Body of pancreas (tissue), 4 donors: ENCODE measurements at regions not wholly inside any gene's neighbourhood (a gene's known extent, or its start where the extent isn't known, plus 50 kb on each side); places are given as distances from the start of the nearest gene placed in this dataset.

ENCODE experiments used
- ATAC-seq: fragments of 150-250 bp; one replicate; pipeline ENCODE4 v1.9.1; 2016
- DNase-seq, 4 donors: peaks; one replicate each; pipeline ENCODE4 v3.0.0-alpha.2; 2019
- H3K27ac ChIP-seq, 4 donors: fragments of 200-600 bp; sonication (generic); 1 replicate in 3 of 4; 2 replicates in 1 of 4; pipeline versions ENCODE4 v1.5.1 to v1.6.1; 2016 to 2019; ENCODE audit warnings: mild to moderate bottlenecking in 1 of 4, mixed read lengths in 1 of 4, moderate library complexity in 1 of 4
- H3K27me3 ChIP-seq, 2 donors: fragments of 200-600 bp; sonication (generic); one replicate each; pipeline ENCODE4 v1.6.0; 2016; ENCODE audit warnings: mild to moderate bottlenecking in 1 of 2
- H3K36me3 ChIP-seq, 2 donors: fragments of 200-600 bp; sonication (generic); replicated peaks in 1 of 2; 2 replicates each; pipeline ENCODE4 v1.5.1; 2016; ENCODE audit warnings: low read depth in 2 of 2; ENCODE audit not compliant: insufficient read depth in 1 of 2
- H3K4me1 ChIP-seq: fragments of 200-600 bp; sonication (generic); one replicate; pipeline ENCODE4 v1.6.0; 2016
- H3K4me3 ChIP-seq, 2 donors: fragments of 200-600 bp; sonication (generic); 1 replicate in 1 of 2; 2 replicates in 1 of 2; pipeline ENCODE4 v1.5.1; 2016 to 2019
- H3K9me3 ChIP-seq, 3 donors: fragments of 200-600 bp; sonication (generic); 1 replicate in 2 of 3; 2 replicates in 1 of 3; pipeline ENCODE4 v1.5.1; 2016
- POLR2A ChIP-seq, 3 donors: fragments of 450-650 bp; IDR thresholded peaks; one replicate each; pipeline ENCODE4 v1.6.1; 2016; ENCODE audit warnings: antibody characterized with exemption in 3 of 3, mild to moderate bottlenecking in 2 of 3
- WGBS, 2 donors: methylation state at CpG; one replicate each; pipeline ENCODE4 v1.1.5; 2017; 5-methylcytosine and 5-hydroxymethylcytosine counted together
- intact Hi-C: fragments of 100-400 bp; cut with DNase I; formaldehyde crosslinking; loops from one replicate; pipeline ENCODE4 v1.15.1; 2023
- TF ChIP-seq, protein P1 (sequence below), 7 experiments: fragments of 450-650 bp in 4 of 7; fragments of 200-600 bp in 3 of 7; sonication (generic) in 3 of 7; IDR thresholded peaks; one replicate each; pipeline ENCODE4 v1.5.1; 2016 to 2019; ENCODE audit warnings: antibody characterized with exemption in 7 of 7

DNA sequence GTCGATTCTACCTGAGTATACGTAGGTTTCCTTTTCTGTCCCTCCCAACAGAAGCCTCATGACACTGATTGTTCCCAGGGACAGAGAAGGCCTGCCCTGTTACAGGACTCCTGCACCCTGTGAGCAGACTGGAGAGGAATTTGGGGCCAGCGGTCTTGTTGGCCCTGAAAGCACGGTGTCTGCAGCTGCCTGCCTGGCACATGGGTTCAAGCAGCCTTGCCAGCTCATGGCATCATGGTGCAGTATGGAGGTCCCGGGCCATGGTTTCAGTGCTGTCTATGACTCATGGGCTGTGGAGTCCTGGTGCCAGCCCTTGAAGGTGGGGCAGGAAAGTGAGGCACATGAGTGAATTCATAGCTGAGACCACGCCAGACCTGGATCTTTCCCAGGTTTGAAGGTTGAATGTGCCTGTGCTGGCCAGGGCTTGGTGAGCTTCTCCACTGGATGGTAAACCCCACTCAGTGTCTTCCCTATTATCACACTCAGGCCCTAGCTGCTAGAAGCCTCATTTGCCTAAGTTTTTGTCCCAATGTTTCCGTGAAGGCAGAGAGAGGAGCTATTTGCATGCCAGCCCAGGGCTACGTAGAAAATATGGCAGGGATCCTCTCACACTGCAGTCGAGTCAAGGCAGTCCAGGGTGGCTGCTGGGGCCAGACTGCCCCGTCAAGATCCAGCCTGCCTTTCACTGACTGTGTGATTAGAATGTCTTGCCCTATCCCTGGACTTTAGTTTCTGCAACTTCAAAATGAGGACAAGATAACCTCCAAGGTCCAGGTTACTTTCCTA lies 277.2 kb upstream of the CCL2 start:
- Histone ChIP-seq H3K4me3 (no peak overlapping the region), H3K36me3 (no peaks in the 10 kb centered on the region), H3K9me3 (no peaks in the 10 kb centered on the region), H3K27me3 (no peaks in the 10 kb centered on the region), H3K4me1 (no peaks in the 10 kb centered on the region), H3K27ac (no peak overlapping the region)
- no peak for TF ChIP-seq POLR2A (IDR thresholded peaks at IDR 0.05)
- TF ChIP-seq, protein P1, sequence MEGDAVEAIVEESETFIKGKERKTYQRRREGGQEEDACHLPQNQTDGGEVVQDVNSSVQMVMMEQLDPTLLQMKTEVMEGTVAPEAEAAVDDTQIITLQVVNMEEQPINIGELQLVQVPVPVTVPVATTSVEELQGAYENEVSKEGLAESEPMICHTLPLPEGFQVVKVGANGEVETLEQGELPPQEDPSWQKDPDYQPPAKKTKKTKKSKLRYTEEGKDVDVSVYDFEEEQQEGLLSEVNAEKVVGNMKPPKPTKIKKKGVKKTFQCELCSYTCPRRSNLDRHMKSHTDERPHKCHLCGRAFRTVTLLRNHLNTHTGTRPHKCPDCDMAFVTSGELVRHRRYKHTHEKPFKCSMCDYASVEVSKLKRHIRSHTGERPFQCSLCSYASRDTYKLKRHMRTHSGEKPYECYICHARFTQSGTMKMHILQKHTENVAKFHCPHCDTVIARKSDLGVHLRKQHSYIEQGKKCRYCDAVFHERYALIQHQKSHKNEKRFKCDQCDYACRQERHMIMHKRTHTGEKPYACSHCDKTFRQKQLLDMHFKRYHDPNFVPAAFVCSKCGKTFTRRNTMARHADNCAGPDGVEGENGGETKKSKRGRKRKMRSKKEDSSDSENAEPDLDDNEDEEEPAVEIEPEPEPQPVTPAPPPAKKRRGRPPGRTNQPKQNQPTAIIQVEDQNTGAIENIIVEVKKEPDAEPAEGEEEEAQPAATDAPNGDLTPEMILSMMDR (IDR thresholded peaks at IDR 0.05): no peak
- DNase-seq (no peak), ATAC-seq (no peak)
- intact Hi-C loops: no loop called here
- WGBS, 2 donors: 70 to 73% methylated on average over 8 to 10 of the region's 10 CpGs

DNA sequence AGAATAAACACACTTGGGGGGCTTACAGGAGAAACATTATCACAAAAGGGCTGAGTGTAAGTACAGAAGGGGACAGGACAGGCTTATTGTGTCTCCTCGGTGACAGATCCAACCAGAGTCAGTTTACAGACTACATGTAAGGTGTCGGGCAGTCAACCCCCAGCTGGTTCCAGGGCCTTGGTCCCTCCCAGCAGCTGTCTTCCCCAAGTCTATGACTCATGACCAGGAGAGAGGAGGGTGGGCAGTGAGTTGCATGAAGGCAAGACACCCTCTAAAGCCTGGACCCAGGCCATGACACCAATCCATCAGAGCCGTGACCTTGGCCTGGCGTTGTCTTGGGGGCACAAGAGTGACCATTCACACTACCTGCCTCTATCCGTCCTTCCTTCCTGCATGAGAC lies 276.2 kb upstream of the CCL2 start:
- intact Hi-C loops: no loop called here
- WGBS, 2 donors: 85 to 90% methylated on average over 2 to 5 of the region's 5 CpGs

DNA sequence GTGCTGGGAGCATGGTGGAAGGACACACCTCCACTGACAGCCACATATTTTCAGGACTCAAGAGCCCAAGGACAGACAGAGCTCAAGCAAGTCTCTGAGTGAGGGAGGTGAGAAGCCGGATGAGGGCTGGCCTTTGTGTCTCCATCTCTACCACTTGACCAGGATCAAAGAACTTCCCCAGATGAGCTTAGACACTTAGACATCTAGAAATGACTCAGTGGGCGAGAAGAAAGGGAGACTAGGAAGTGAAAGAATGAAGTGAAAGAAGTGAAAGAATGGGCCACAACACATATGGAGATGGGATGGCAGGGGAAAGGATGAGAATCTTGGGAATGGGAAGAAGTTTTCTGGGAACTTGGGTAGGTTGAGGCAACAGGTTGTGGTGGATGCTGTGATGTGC lies 274.9 kb upstream of the CCL2 start:
- ATAC-seq (no peak), DNase-seq (no peak)
- Histone ChIP-seq H3K27ac (no peak overlapping the region), H3K36me3 (no peaks in the 10 kb centered on the region), H3K4me3 (no peak overlapping the region), H3K9me3 (no peaks in the 10 kb centered on the region), H3K4me1 (no peaks in the 10 kb centered on the region), H3K27me3 (no peaks in the 10 kb centered on the region)
- 62 to 67% methylated on average over 2 of the region's 2 CpGs for WGBS, 2 donors
- TF ChIP-seq, protein P1 (IDR thresholded peaks at IDR 0.05): no peak
- no peak for TF ChIP-seq POLR2A (IDR thresholded peaks at IDR 0.05)
- intact Hi-C loops: no loop called here

More for the DNA sequence above, 276.2 kb upstream of the CCL2 start:
- Histone ChIP-seq H3K36me3 (no peaks in the 10 kb centered on the region), H3K4me1 (no peaks in the 10 kb centered on the region), H3K4me3 (no peak overlapping the region), H3K9me3 (no peaks in the 10 kb centered on the region), H3K27ac (no peak overlapping the region), H3K27me3 (no peaks in the 10 kb centered on the region)
- DNase-seq (no peak), ATAC-seq (no peak)
- TF ChIP-seq, protein P1 (IDR thresholded peaks at IDR 0.05): no peak
- no peak for TF ChIP-seq POLR2A (IDR thresholded peaks at IDR 0.05)

DNA sequence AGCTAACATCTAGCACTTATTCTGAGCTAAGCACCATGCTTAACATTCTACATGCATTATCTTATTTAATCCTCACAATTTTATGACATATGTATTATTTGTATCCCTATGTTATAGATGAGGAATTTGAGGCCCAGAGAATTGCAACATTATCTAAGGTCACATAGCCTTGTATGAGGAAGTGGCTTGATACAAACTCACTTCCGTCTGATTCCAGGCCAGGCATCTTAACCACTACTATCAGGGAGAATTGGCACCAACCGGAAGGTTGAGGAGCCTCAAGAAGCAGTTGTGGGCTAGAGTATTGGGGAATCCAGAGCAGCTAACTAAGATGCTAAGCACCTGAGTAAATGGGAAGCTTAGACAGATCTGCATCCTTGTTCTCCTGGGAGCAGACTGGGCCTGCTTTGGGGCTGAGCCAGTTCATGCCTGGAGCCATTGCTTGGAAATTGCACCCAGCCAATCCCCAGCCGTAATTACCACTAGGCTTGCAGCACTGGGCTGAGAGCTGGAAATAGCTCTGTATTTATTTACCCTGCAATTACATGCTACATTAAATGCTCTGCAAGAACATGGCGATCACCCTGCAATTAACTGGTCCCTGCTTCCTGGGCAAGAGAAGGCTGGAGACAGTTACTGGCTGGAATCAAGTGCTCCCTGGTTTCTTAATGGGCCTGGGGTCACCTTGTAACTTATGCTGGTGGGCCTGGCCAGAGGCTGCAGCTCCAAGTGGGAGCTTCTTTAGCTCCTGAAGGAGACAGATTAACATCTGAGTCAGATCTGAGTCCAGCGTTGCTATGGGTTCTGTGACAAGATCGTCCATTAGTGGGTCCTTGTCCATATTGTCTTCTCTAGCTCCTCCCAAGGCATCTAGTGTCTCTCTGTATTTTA lies 273.1 kb upstream of the CCL2 start:
- H3K4me1 ChIP-seq: no peaks in the 10 kb centered on the region
- no peaks in the 10 kb centered on the region for H3K9me3 ChIP-seq
- ATAC-seq (no peak), DNase-seq (peak in 3 of 4 donors; percentile 27 to 49 (median 48))
- no peak overlapping the region for H3K27ac ChIP-seq
- peak in 1 of 3 donors; percentile 16 for TF ChIP-seq POLR2A (IDR thresholded peaks at IDR 0.05)
- TF ChIP-seq, protein P1 (IDR thresholded peaks at IDR 0.05): no peak
- no peak overlapping the region for H3K4me3 ChIP-seq
- no peaks in the 10 kb centered on the region for H3K36me3 ChIP-seq
- H3K27me3 ChIP-seq: no peaks in the 10 kb centered on the region
- WGBS, 2 donors: 72% methylated on average over 6 of the region's 6 CpGs
- intact Hi-C loops: no loop called here
